WTC11 (cell line): ENCODE measurements at regions not wholly inside any gene's neighbourhood (a gene's known extent, or its start where the extent isn't known, plus 50 kb on each side); places are given as distances from the start of the nearest gene placed in this dataset.

Experiments used
- ATAC-seq: fragments of 200-7000 bp; cut with Tn5 transposase; 2 replicates; pipeline ENCODE4 v1.10.0; 2021; ENCODE audit warnings: mild to moderate bottlenecking, moderate library complexity
- CTCF ChIA-PET: fragments of 300-600 bp; sonication (Branson Sonifier 250); formaldehyde crosslinking; loops from one replicate; lab custom pipeline; 2021; ENCODE audit warnings: antibody characterized with exemption; lab: Charles Lee
- POLR2A ChIA-PET: fragments of 350-600 bp; sonication (Branson Sonifier 250); formaldehyde crosslinking; loops from one replicate; lab custom pipeline; 2021; ENCODE audit warnings: antibody characterized with exemption; lab: Charles Lee
- DNase-seq: peaks from one replicate; pipeline ENCODE4 v3.0.0; 2021; ENCODE audit warnings: low spot score
- H3K27ac Mint-ChIP-seq: 2 replicates; pipeline ENCODE4 v1.8.0; 2021; ENCODE audit warnings: mixed read lengths
- H3K27me3 Mint-ChIP-seq: 2 replicates; pipeline ENCODE4 v1.8.0; 2021; ENCODE audit warnings: low read depth, mild to moderate bottlenecking, moderate library complexity, mixed read lengths
- H3K36me3 Mint-ChIP-seq: 2 replicates; pipeline ENCODE4 v1.8.0; 2021; ENCODE audit warnings: mixed read lengths
- H3K4me1 Mint-ChIP-seq: 2 replicates; pipeline ENCODE4 v1.8.0; 2022; ENCODE audit warnings: mixed read lengths
- H3K4me3 Mint-ChIP-seq: 2 replicates; pipeline ENCODE4 v1.8.0; 2021; ENCODE audit warnings: mild to moderate bottlenecking, moderate library complexity, mixed read lengths
- H3K9me3 Mint-ChIP-seq: 2 replicates; pipeline ENCODE4 v1.8.0; 2021; ENCODE audit warnings: mixed read lengths
- ELF4 ChIP-seq: sonication (generic); formaldehyde crosslinking; IDR thresholded peaks from 2 replicates; pipeline ENCODE4 v1.8.1; 2022; ENCODE audit warnings: low read depth, mild to moderate bottlenecking, moderate library complexity, missing genetic modification reagents
- FOXJ3 ChIP-seq: sonication (generic); formaldehyde crosslinking; IDR thresholded peaks from 2 replicates; pipeline ENCODE4 v1.9.0; 2021; ENCODE audit warnings: missing genetic modification reagents, mild to moderate bottlenecking, borderline replicate concordance
- GABPB1 ChIP-seq: sonication (generic); formaldehyde crosslinking; IDR thresholded peaks from 2 replicates; pipeline ENCODE4 v1.8.1; 2023; ENCODE audit warnings: mild to moderate bottlenecking, missing genetic modification reagents
- GRHL2 ChIP-seq: fragments of 250-450 bp; sonication (Bioruptor Pico); IDR thresholded peaks from 2 replicates; pipeline ENCODE4 v1.8.0; 2022; ENCODE audit warnings: mild to moderate bottlenecking, moderate library complexity; ENCODE audit not compliant: insufficient replicate concordance, severe bottlenecking
- IRF2 ChIP-seq: sonication (generic); formaldehyde crosslinking; IDR thresholded peaks from 2 replicates; pipeline ENCODE4 v1.8.0; 2022; ENCODE audit warnings: low read depth, missing genetic modification reagents, borderline replicate concordance
- JUN ChIP-seq: sonication (generic); formaldehyde crosslinking; IDR thresholded peaks from 2 replicates; pipeline ENCODE4 v1.8.0; 2023; ENCODE audit warnings: mild to moderate bottlenecking, missing genetic modification reagents
- NFATC4 ChIP-seq: fragments of 250-450 bp; sonication (Bioruptor Pico); IDR thresholded peaks from 2 replicates; pipeline ENCODE4 v1.9.0; 2021; ENCODE audit warnings: mild to moderate bottlenecking
- RELA ChIP-seq: sonication (generic); formaldehyde crosslinking; IDR thresholded peaks from 2 replicates; pipeline ENCODE4 v1.8.1; 2022; ENCODE audit warnings: missing genetic modification reagents, mild to moderate bottlenecking, borderline replicate concordance
- SP1 ChIP-seq: sonication (generic); formaldehyde crosslinking; conservative IDR thresholded peaks from 2 replicates; pipeline ENCODE4 v1.8.1; 2022; ENCODE audit warnings: missing genetic modification reagents
- TEAD4 ChIP-seq: sonication (generic); formaldehyde crosslinking; IDR thresholded peaks from 2 replicates; pipeline ENCODE4 v1.8.0; 2022; ENCODE audit warnings: mild to moderate bottlenecking, missing genetic modification reagents
- USF2 ChIP-seq: sonication (generic); formaldehyde crosslinking; IDR thresholded peaks from 2 replicates; pipeline ENCODE4 v1.8.1; 2023; ENCODE audit warnings: mild to moderate bottlenecking, missing genetic modification reagents, moderate library complexity
- ZMAT4 ChIP-seq: fragments of 250-450 bp; sonication (Bioruptor Pico); IDR thresholded peaks from 2 replicates; pipeline ENCODE4 v1.9.0; 2021; ENCODE audit warnings: mild to moderate bottlenecking
- ZNF121 ChIP-seq: sonication (generic); formaldehyde crosslinking; IDR thresholded peaks from 2 replicates; pipeline ENCODE4 v1.8.0; 2023; ENCODE audit warnings: missing genetic modification reagents
- ZNF263 ChIP-seq: sonication (generic); formaldehyde crosslinking; IDR thresholded peaks from 2 replicates; pipeline ENCODE4 v1.8.1; 2022; ENCODE audit warnings: low read depth, mild to moderate bottlenecking, moderate library complexity, missing genetic modification reagents
- ZNF281 ChIP-seq: sonication (generic); formaldehyde crosslinking; IDR thresholded peaks from 2 replicates; pipeline ENCODE4 v1.8.0; 2023; ENCODE audit warnings: mild to moderate bottlenecking, missing genetic modification reagents
- TF ChIP-seq, protein P1 (sequence below): sonication (generic); formaldehyde crosslinking; IDR thresholded peaks from 2 replicates; pipeline ENCODE4 v1.8.0; 2022; ENCODE audit warnings: missing genetic modification reagents
- TF ChIP-seq, protein P2 (sequence below): sonication (generic); formaldehyde crosslinking; IDR thresholded peaks from 2 replicates; pipeline ENCODE4 v1.8.1; 2023; ENCODE audit warnings: mild to moderate bottlenecking, missing genetic modification reagents
- TF ChIP-seq, protein P3 (sequence below): fragments of 250-450 bp; sonication (Bioruptor Pico); IDR thresholded peaks from 2 replicates; pipeline ENCODE4 v2.1.2; 2022; ENCODE audit warnings: mild to moderate bottlenecking, moderate library complexity

- peaks cover 8% of the 10 kb centered on the region for H3K36me3 Mint-ChIP-seq
- ATAC-seq (no peak), DNase-seq (no peak)
- H3K9me3 Mint-ChIP-seq: peaks cover 35% of the 10 kb centered on the region
- H3K4me3 Mint-ChIP-seq: no peak overlapping the region
- H3K27ac Mint-ChIP-seq: no peak overlapping the region
- POLR2A ChIA-PET: no interaction called here
- no peaks in the 10 kb centered on the region; the same call in 1 of the 2 replicates for H3K27me3 Mint-ChIP-seq
- TF ChIP-seq ZNF121: no peak
- TF ChIP-seq RELA (CRISPR knock-in tag): no peak
- no peak for TF ChIP-seq TEAD4 (CRISPR knock-in tag)
- TF ChIP-seq FOXJ3 (CRISPR knock-in tag): no peak
- no peak for TF ChIP-seq GABPB1
- no peak for TF ChIP-seq ZNF263 (CRISPR knock-in tag)
- TF ChIP-seq, protein P1, sequence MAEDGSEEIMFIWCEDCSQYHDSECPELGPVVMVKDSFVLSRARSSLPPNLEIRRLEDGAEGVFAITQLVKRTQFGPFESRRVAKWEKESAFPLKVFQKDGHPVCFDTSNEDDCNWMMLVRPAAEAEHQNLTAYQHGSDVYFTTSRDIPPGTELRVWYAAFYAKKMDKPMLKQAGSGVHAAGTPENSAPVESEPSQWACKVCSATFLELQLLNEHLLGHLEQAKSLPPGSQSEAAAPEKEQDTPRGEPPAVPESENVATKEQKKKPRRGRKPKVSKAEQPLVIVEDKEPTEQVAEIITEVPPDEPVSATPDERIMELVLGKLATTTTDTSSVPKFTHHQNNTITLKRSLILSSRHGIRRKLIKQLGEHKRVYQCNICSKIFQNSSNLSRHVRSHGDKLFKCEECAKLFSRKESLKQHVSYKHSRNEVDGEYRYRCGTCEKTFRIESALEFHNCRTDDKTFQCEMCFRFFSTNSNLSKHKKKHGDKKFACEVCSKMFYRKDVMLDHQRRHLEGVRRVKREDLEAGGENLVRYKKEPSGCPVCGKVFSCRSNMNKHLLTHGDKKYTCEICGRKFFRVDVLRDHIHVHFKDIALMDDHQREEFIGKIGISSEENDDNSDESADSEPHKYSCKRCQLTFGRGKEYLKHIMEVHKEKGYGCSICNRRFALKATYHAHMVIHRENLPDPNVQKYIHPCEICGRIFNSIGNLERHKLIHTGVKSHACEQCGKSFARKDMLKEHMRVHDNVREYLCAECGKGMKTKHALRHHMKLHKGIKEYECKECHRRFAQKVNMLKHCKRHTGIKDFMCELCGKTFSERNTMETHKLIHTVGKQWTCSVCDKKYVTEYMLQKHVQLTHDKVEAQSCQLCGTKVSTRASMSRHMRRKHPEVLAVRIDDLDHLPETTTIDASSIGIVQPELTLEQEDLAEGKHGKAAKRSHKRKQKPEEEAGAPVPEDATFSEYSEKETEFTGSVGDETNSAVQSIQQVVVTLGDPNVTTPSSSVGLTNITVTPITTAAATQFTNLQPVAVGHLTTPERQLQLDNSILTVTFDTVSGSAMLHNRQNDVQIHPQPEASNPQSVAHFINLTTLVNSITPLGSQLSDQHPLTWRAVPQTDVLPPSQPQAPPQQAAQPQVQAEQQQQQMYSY (CRISPR knock-in tag): no peak
- TF ChIP-seq, protein P2, sequence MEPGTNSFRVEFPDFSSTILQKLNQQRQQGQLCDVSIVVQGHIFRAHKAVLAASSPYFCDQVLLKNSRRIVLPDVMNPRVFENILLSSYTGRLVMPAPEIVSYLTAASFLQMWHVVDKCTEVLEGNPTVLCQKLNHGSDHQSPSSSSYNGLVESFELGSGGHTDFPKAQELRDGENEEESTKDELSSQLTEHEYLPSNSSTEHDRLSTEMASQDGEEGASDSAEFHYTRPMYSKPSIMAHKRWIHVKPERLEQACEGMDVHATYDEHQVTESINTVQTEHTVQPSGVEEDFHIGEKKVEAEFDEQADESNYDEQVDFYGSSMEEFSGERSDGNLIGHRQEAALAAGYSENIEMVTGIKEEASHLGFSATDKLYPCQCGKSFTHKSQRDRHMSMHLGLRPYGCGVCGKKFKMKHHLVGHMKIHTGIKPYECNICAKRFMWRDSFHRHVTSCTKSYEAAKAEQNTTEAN: no peak
- TF ChIP-seq IRF2 (CRISPR knock-in tag): no peak
- no peak for TF ChIP-seq ZNF281 (CRISPR knock-in tag)
- TF ChIP-seq USF2 (CRISPR knock-in tag): no peak
- no peak for TF ChIP-seq ELF4 (CRISPR knock-in tag)
- TF ChIP-seq NFATC4 (CRISPR knock-in tag): no peak
- TF ChIP-seq GRHL2 (CRISPR knock-in tag): no peak
- TF ChIP-seq ZMAT4 (CRISPR knock-in tag): no peak
- TF ChIP-seq, protein P3, sequence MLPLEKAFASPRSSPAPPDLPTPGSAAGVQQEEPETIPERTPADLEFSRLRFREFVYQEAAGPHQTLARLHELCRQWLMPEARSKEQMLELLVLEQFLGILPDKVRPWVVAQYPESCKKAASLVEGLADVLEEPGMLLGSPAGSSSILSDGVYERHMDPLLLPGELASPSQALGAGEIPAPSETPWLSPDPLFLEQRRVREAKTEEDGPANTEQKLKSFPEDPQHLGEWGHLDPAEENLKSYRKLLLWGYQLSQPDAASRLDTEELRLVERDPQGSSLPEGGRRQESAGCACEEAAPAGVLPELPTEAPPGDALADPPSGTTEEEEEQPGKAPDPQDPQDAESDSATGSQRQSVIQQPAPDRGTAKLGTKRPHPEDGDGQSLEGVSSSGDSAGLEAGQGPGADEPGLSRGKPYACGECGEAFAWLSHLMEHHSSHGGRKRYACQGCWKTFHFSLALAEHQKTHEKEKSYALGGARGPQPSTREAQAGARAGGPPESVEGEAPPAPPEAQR (CRISPR knock-in tag): no peak
- TF ChIP-seq SP1 (CRISPR knock-in tag): no peak
- TF ChIP-seq JUN (CRISPR knock-in tag): no peak
- CTCF ChIA-PET: interaction anchor here (1.4 kb wide), 1 partner anchor 278 kb away, joined by 6 read pairs; no protein-coding TSS in a partner anchor
- H3K4me1 Mint-ChIP-seq: no peaks in the 10 kb centered on the region
Observed at GRCh38 chr6:15969236-15969778, 159.6 kb upstream of the MYLIP start.
